ENCODE measurements at regions not wholly inside any gene's neighbourhood (a gene's known extent, or its start where the extent isn't known, plus 50 kb on each side); places are given as distances from the start of the nearest gene placed in this dataset.

DNA sequence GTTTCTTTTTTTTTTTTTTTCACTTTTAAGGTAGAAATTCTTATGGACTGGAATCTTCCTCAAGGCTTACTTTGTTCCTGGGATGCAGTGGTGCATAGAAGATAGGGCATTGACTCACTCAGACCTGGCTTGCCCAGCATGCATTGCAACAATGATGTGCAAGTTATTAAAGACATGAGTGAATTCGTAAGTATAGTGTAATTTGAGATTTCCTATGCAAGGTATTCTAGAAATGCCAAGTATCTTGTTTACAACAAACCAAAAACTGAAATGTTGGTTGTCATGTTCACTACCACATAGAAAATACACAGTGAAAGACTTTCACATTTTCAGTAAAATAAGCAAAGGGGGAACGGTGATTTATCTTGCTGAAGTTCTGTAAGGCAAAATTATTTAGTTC lies 56.5 kb upstream of the FNDC3B start:
- TF ChIP-seq, protein P1, sequence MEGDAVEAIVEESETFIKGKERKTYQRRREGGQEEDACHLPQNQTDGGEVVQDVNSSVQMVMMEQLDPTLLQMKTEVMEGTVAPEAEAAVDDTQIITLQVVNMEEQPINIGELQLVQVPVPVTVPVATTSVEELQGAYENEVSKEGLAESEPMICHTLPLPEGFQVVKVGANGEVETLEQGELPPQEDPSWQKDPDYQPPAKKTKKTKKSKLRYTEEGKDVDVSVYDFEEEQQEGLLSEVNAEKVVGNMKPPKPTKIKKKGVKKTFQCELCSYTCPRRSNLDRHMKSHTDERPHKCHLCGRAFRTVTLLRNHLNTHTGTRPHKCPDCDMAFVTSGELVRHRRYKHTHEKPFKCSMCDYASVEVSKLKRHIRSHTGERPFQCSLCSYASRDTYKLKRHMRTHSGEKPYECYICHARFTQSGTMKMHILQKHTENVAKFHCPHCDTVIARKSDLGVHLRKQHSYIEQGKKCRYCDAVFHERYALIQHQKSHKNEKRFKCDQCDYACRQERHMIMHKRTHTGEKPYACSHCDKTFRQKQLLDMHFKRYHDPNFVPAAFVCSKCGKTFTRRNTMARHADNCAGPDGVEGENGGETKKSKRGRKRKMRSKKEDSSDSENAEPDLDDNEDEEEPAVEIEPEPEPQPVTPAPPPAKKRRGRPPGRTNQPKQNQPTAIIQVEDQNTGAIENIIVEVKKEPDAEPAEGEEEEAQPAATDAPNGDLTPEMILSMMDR (IDR thresholded peaks at IDR 0.05), result no peak
- no peak for TF ChIP-seq POLR2A (IDR thresholded peaks at IDR 0.05)

Measured in thyroid gland (tissue), 4 donors.